ENCODE measurements at regions not wholly inside any gene's neighbourhood (a gene's known extent, or its start where the extent isn't known, plus 50 kb on each side); places are given as distances from the start of the nearest gene placed in this dataset.
"Not testable (repeated sequence)": the region's sequence is repeated elsewhere in the genome, so short reads cannot be mapped to it uniquely, and the experiment has no call there.

DNA sequence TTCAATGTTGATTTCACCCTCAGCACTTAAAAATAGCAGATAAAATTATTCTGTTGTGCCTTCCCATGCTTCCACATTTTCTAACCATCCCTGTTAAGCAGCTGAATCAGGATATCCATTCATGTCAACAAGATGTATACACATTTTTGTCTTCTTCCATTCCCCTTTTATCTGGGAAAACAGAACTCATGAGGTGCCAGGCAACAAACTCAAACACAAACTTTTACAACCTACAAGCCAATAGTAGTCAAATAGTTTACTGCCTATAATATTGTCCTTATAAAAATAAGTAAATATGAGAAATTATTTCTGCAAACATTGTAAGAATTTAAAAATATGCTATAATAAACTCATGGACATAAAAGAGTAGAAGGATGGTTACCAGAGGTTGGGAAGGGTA, 1569.8 kb downstream of the REEP3 start:
- intact Hi-C loops (cut with micrococcal nuclease) = no loop called here

DNA sequence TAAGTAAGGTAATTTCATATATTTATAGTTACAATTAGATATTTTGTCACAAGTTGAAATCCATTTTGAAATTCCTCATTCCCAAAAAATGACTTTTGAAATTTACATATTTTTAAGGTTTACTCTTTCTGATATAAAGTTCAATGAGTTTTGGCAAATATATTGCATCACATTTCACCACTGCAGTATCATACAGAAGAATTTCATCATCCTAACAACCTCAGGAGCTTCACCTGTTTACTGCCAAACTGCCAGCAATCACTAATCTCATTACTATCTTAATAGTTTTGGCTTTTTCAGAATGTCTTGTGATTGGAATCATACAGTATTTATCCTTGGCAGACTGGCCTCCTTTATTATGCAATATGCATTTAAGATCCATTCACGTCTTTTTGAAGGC, 1578.9 kb downstream of the REEP3 start:
- intact Hi-C loops (cut with micrococcal nuclease) = no loop called here

DNA sequence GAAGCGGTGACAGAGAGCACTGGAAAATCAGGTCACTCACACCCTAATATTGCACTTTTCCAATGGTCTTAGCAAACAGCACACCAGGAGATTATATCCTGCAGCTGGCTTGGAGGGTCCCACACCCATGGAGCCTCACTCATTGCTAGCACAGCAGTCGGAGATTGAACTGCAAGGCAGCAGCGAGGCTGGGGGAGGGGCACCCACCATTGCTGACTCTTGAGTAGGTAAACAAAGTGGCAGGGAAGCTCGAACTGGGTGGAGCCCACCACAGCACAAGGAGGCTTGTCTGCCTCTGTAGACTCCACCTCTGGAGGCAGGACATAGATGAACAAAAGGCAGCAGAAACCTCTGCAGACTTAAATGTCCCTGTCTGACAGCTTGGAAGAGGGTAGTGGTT, 1579.7 kb downstream of the REEP3 start:
- intact Hi-C loops (cut with micrococcal nuclease) = not testable (repeated sequence)

- intact Hi-C loops (cut with micrococcal nuclease) = no loop called here
Observed at GRCh38 chr10:65110009-65110408, 1588.8 kb downstream of the REEP3 start.

GRCh38 chr10:65111059-65111458, 1589.9 kb downstream of the REEP3 start:
- intact Hi-C loops (cut with micrococcal nuclease) = not testable (repeated sequence)

- intact Hi-C loops (cut with micrococcal nuclease) = no loop called here
Observed at GRCh38 chr10:65112573-65112972, 1591.4 kb downstream of the REEP3 start.

GRCh38 chr10:65123120-65123519, 1601.9 kb downstream of the REEP3 start:
- intact Hi-C loops (cut with micrococcal nuclease) = no loop called here

GRCh38 chr10:65125212-65125611, 1604.0 kb downstream of the REEP3 start:
- intact Hi-C loops (cut with micrococcal nuclease) = no loop called here

- intact Hi-C loops (cut with micrococcal nuclease) = no loop called here
Observed at GRCh38 chr10:65126288-65126687, 1605.1 kb downstream of the REEP3 start.

- intact Hi-C loops (cut with micrococcal nuclease) = no loop called here
Observed at GRCh38 chr10:65128277-65128676, 1607.1 kb downstream of the REEP3 start.

DNA sequence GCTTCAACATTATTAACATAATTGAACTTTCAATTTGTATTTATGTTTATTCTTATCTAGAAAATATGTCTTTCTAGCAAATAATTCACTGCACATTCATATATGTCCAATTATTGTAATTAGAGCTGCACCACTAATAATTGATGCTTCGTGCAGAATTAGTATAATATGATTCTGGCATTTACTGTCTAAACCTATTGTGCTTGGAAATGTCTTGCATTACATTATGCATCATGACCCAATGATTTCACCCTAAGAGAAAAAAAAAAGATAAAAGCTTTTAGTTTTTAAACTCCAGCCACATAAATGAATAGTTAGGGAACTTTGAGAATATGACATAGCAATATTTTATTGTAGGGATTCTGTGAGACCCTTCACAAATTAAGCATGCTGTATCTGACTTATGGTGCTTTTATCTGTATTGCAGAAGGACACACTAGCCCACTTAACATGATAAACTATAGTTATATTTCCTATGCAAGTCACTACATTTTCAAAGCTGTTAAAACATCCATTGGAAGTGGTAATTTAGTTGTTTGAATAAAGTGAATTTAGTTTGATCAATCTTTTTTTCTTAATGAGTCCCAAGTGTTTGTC, 1609.1 kb downstream of the REEP3 start:
- intact Hi-C loops (cut with micrococcal nuclease) = no loop called here

- intact Hi-C loops (cut with micrococcal nuclease) = no loop called here
Observed at GRCh38 chr10:65133652-65134051, 1612.5 kb downstream of the REEP3 start.

DNA sequence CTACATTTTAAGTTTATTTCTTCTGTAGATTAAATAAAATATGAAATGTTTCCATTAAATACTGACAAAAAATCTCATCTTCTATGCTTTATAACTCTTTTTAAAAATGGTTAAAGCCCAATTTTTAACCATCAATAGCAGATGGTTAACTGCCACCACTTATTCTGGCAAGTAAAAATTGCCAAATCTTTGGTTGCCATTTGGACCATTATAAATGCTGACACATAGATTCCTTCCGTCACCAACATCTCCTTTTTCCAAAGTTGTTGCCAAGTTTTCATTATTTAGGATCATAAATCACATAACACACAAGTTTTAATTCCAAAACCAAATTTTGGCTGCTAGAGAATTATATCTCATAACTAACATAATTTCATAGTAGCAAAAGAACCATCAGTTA, 1614.3 kb downstream of the REEP3 start:
- intact Hi-C loops (cut with micrococcal nuclease) = no loop called here

GRCh38 chr10:65142641-65143435, 1621.6 kb downstream of the REEP3 start:
- intact Hi-C loops (cut with micrococcal nuclease) = no loop called here

- intact Hi-C loops (cut with micrococcal nuclease) = no loop called here
Observed at GRCh38 chr10:65143723-65144122, 1622.5 kb downstream of the REEP3 start.

GRCh38 chr10:65149878-65150277, 1628.7 kb downstream of the REEP3 start:
- intact Hi-C loops (cut with micrococcal nuclease) = no loop called here

DNA sequence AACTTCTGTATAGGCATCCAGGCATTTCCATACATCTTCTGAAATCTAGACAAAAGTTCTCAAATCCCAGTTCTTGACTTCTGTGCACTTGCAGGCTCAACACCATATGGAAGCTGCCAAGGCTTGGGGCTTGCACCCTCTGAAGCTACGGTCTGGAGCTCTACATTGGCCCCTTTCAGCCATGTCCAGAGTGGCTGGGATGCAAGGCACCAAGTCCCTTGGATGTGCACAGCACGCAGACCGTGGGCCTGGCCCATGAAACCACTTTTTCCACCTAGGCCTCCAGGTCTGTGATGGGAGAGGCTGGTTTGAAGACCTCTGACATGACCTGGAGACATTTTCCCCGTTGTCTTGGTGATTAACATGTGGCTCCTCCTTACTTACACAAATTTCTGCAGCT, 1645.1 kb downstream of the REEP3 start:
- intact Hi-C loops (cut with micrococcal nuclease) = no loop called here

DNA sequence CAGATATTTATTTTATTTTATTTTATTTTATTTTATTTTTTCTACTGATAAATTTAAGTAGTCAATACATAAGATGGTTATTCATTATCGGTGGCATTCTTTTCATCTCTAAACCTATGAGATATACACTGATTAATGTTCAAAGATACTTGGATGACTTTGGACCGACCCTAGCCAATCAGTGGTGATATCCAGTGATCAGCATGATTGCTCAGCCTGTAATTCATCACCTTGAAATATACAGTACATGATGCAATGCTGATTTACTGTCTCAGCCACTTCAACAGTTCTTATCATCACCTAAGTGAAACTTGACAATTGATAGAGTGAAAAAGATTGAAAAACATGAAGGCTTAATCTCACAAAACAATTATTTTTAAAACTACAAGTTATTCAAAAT, 1651.0 kb downstream of the REEP3 start:
- intact Hi-C loops (cut with micrococcal nuclease) = no loop called here

DNA sequence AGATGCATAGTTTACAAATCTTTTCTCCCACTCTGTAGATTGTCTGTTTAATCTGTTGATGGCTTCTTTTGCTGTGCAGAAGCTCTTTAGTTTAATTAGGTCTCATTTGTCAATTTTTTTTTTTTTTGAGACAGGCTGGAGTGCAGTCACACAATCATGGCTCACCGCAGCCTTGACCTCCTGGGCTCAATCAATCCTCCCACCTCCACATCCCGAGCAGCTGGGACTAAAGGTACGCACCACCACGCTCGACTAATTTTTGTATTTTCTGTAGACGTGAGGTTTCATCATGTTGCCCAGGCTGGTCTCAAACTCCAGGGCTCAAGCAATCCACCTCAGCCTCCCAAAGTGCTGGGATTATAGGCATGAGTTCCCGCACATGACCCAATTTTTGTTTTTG, 1655.8 kb downstream of the REEP3 start:
- intact Hi-C loops (cut with micrococcal nuclease) = no loop called here

- intact Hi-C loops (cut with micrococcal nuclease) = no loop called here
Observed at GRCh38 chr10:65183236-65183635, 1662.0 kb downstream of the REEP3 start.

- intact Hi-C loops (cut with micrococcal nuclease) = not testable (repeated sequence)
Observed at GRCh38 chr10:65186668-65187067, 1665.5 kb downstream of the REEP3 start.

GRCh38 chr10:65194126-65194525, 1672.9 kb downstream of the REEP3 start:
- intact Hi-C loops (cut with micrococcal nuclease) = no loop called here

- intact Hi-C loops (cut with micrococcal nuclease) = no loop called here
Observed at GRCh38 chr10:65194555-65194954, 1673.4 kb downstream of the REEP3 start.
